Liver (tissue), 8 donors: ENCODE measurements at regions not wholly inside any gene's neighbourhood (a gene's known extent, or its start where the extent isn't known, plus 50 kb on each side); places are given as distances from the start of the nearest gene placed in this dataset.

Experiments
- DNase-seq: peaks from one replicate; pipeline ENCODE4 v3.0.0-alpha.2; 2017; ENCODE audit warnings: low spot score
- H3K27ac ChIP-seq, 2 donors: one replicate each; pipeline ENCODE4 v1.7.0; 2013; ENCODE audit warnings: inconsistent platforms in 2 of 2, low read length in 2 of 2, control low read depth in 1 of 2, low read depth in 1 of 2, mild to moderate bottlenecking in 1 of 2
- H3K27me3 ChIP-seq, 4 donors: one replicate each; pipeline versions ENCODE4 v1.6.1 to v1.7.0; 2013; ENCODE audit warnings: low read length in 3 of 4, inconsistent platforms in 1 of 4, mild to moderate bottlenecking in 1 of 4, moderate library complexity in 1 of 4; ENCODE audit not compliant: control insufficient read depth in 4 of 4, insufficient read depth in 4 of 4
- H3K36me3 ChIP-seq, 4 donors: one replicate each; pipeline versions ENCODE4 v1.6.1 to v1.7.0; 2013; ENCODE audit warnings: low read length in 3 of 4, mild to moderate bottlenecking in 3 of 4, low read depth in 1 of 4, moderate library complexity in 1 of 4; ENCODE audit not compliant: control insufficient read depth in 4 of 4, insufficient read depth in 3 of 4
- H3K4me1 ChIP-seq, 4 donors: one replicate each; pipeline versions ENCODE4 v1.6.1 to v1.7.0; 2013; ENCODE audit warnings: low read length in 3 of 4, mild to moderate bottlenecking in 3 of 4, moderate library complexity in 1 of 4; ENCODE audit not compliant: control insufficient read depth in 4 of 4, insufficient read depth in 4 of 4
- H3K4me3 ChIP-seq, 3 donors: one replicate each; pipeline versions ENCODE4 v1.6.1 to v1.7.0; 2013; ENCODE audit warnings: low read length in 3 of 3, control low read depth in 1 of 3, low read depth in 1 of 3, mild to moderate bottlenecking in 1 of 3
- H3K9ac ChIP-seq, 2 donors: one replicate each; pipeline ENCODE4 v1.7.0; 2013; ENCODE audit warnings: low read length in 2 of 2, mild to moderate bottlenecking in 2 of 2, moderate library complexity in 2 of 2, control low read depth in 1 of 2, low read depth in 1 of 2
- H3K9me3 ChIP-seq, 4 donors: one replicate each; pipeline versions ENCODE4 v1.6.1 to v1.7.0; 2013; ENCODE audit warnings: low read length in 3 of 4; ENCODE audit not compliant: control insufficient read depth in 4 of 4
- FOXA2 ChIP-seq: IDR thresholded peaks from 2 replicates; pipeline ENCODE4 v1.6.1; 2016; ENCODE audit warnings: antibody characterized with exemption
- GABPA ChIP-seq, 2 donors: IDR thresholded peaks in 1 of 2; conservative IDR thresholded peaks in 1 of 2; 2 replicates each; pipeline ENCODE4 v1.6.1; 2016; ENCODE audit warnings: antibody characterized with exemption in 2 of 2, mild to moderate bottlenecking in 1 of 2, moderate library complexity in 1 of 2
- HNF4G ChIP-seq: IDR thresholded peaks from 2 replicates; pipeline ENCODE4 v1.6.1; 2016; ENCODE audit warnings: antibody characterized with exemption
- JUND ChIP-seq, 2 donors: IDR thresholded peaks; 2 replicates each; pipeline ENCODE4 v1.6.1; 2016; ENCODE audit warnings: antibody characterized with exemption in 2 of 2
- NR2F2 ChIP-seq: IDR thresholded peaks from 2 replicates; pipeline ENCODE4 v1.6.1; 2016; ENCODE audit warnings: antibody characterized with exemption
- REST ChIP-seq: IDR thresholded peaks from 2 replicates; pipeline ENCODE4 v1.6.1; 2016; ENCODE audit warnings: antibody characterized with exemption, mild to moderate bottlenecking
- RXRA ChIP-seq, 2 donors: IDR thresholded peaks; 2 replicates each; pipeline ENCODE4 v1.6.1; 2017 to 2018; ENCODE audit warnings: antibody characterized with exemption in 2 of 2, mild to moderate bottlenecking in 1 of 2
- SP1 ChIP-seq: IDR thresholded peaks from 2 replicates; pipeline ENCODE4 v1.6.1; 2018; ENCODE audit warnings: antibody characterized with exemption, mild to moderate bottlenecking
- TAF1 ChIP-seq: conservative IDR thresholded peaks from 2 replicates; pipeline ENCODE4 v1.6.1; 2016; ENCODE audit warnings: antibody characterized with exemption, mild to moderate bottlenecking
- YY1 ChIP-seq: IDR thresholded peaks from 2 replicates; pipeline ENCODE4 v1.6.1; 2016; ENCODE audit warnings: antibody characterized with exemption, mild to moderate bottlenecking
- WGBS: extraction: QIAGEN DNeasy Blood & Tissue Kit; methylation state at CpG from one replicate; pipeline ENCODE4 v1.1.7; 2013; 5-methylcytosine and 5-hydroxymethylcytosine counted together
- TF ChIP-seq, protein P1 (sequence below): IDR thresholded peaks from 2 replicates; pipeline ENCODE4 v1.6.1; 2016; ENCODE audit warnings: antibody characterized with exemption
- TF ChIP-seq, protein P2 (sequence below): IDR thresholded peaks from 2 replicates; pipeline ENCODE4 v1.6.1; 2016; ENCODE audit warnings: antibody characterized with exemption
- TF ChIP-seq, protein P3 (sequence below): fragments of 150-350 bp; IDR thresholded peaks from 2 replicates; pipeline ENCODE4 v1.5.1; 2017; ENCODE audit warnings: improper control_type of control experiment, low read depth, low read length; ENCODE audit not compliant: missing input control
- TF ChIP-seq, protein P4 (sequence below): IDR thresholded peaks from 2 replicates; pipeline ENCODE4 v1.6.1; 2016; ENCODE audit warnings: antibody characterized with exemption
- donor health status: healthy.
- donor health status: healthy.
- donor health status: healthy.
- donor health status: healthy.
- donor health status: healthy.

- peak; percentile 67 for TF ChIP-seq REST
- TF ChIP-seq SP1 = peak; percentile 87
- TF ChIP-seq, protein P1, sequence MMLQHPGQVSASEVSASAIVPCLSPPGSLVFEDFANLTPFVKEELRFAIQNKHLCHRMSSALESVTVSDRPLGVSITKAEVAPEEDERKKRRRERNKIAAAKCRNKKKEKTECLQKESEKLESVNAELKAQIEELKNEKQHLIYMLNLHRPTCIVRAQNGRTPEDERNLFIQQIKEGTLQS = no peak
Observed at GRCh38 chr10:113446739-113447138, 106.1 kb upstream of the HABP2 start (continued).

DNA sequence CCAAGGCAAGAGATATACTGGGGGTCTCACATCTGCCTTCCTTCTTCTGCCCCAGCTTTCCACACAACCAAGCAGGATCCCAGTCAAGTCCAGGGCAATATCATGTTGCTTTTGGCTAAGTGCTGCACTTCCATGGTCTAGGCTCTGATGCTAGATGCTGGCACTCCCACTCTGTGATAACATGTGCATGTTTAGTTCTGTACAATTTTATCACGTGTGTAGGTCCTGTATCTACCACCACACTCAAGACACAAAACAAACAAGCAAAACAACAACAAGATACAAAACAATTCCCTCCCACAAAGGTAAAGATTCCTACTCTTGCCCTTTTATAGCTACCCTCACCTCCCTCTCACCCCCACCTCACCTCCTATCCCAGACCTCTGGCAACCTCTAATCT is 105.6 kb upstream of the HABP2 start:
- no peak for DNase-seq
- H3K9ac ChIP-seq = no peak overlapping the region
- no peak overlapping the region for H3K4me3 ChIP-seq
- WGBS = 86% methylated on average over 1 of the region's 1 CpG
- H3K27me3 ChIP-seq = no peaks in the 10 kb centered on the region
- no peak overlapping the region for H3K27ac ChIP-seq
- no peaks in the 10 kb centered on the region for H3K9me3 ChIP-seq
- peaks cover 0 to 6% (median 3%) of the 10 kb centered on the region in 4 donors for H3K4me1 ChIP-seq
- TF ChIP-seq, protein P2, sequence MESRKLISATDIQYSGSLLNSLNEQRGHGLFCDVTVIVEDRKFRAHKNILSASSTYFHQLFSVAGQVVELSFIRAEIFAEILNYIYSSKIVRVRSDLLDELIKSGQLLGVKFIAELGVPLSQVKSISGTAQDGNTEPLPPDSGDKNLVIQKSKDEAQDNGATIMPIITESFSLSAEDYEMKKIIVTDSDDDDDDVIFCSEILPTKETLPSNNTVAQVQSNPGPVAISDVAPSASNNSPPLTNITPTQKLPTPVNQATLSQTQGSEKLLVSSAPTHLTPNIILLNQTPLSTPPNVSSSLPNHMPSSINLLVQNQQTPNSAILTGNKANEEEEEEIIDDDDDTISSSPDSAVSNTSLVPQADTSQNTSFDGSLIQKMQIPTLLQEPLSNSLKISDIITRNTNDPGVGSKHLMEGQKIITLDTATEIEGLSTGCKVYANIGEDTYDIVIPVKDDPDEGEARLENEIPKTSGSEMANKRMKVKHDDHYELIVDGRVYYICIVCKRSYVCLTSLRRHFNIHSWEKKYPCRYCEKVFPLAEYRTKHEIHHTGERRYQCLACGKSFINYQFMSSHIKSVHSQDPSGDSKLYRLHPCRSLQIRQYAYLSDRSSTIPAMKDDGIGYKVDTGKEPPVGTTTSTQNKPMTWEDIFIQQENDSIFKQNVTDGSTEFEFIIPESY = no peak
- TF ChIP-seq FOXA2 (no peak), RXRA (IDR thresholded peaks at IDR 0.05) (no peak), NR2F2 (no peak), YY1 (no peak), TAF1 (no peak), JUND (IDR thresholded peaks at IDR 0.05) (no peak), GABPA (IDR thresholded peaks at IDR 0.05 in 1 of 2, conservative IDR thresholded peaks at IDR 0.05 in 1 of 2) (no peak), HNF4G (no peak), REST (no peak), SP1 (no peak)
- TF ChIP-seq, protein P3, sequence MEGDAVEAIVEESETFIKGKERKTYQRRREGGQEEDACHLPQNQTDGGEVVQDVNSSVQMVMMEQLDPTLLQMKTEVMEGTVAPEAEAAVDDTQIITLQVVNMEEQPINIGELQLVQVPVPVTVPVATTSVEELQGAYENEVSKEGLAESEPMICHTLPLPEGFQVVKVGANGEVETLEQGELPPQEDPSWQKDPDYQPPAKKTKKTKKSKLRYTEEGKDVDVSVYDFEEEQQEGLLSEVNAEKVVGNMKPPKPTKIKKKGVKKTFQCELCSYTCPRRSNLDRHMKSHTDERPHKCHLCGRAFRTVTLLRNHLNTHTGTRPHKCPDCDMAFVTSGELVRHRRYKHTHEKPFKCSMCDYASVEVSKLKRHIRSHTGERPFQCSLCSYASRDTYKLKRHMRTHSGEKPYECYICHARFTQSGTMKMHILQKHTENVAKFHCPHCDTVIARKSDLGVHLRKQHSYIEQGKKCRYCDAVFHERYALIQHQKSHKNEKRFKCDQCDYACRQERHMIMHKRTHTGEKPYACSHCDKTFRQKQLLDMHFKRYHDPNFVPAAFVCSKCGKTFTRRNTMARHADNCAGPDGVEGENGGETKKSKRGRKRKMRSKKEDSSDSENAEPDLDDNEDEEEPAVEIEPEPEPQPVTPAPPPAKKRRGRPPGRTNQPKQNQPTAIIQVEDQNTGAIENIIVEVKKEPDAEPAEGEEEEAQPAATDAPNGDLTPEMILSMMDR = no peak
- TF ChIP-seq, protein P1 = no peak
- TF ChIP-seq, protein P4, sequence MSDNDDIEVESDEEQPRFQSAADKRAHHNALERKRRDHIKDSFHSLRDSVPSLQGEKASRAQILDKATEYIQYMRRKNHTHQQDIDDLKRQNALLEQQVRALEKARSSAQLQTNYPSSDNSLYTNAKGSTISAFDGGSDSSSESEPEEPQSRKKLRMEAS = no peak
- H3K36me3 ChIP-seq = no peaks in the 10 kb centered on the region
